ENCODE measurements at regions not wholly inside any gene's neighbourhood (a gene's known extent, or its start where the extent isn't known, plus 50 kb on each side); places are given as distances from the start of the nearest gene placed in this dataset.

GRCh38 chr18:61727241-61728193 lies 165.3 kb downstream of the RNF152 start:
- no peak for DNase-seq (ENCODE audit: low read depth, low spot score)

DNA sequence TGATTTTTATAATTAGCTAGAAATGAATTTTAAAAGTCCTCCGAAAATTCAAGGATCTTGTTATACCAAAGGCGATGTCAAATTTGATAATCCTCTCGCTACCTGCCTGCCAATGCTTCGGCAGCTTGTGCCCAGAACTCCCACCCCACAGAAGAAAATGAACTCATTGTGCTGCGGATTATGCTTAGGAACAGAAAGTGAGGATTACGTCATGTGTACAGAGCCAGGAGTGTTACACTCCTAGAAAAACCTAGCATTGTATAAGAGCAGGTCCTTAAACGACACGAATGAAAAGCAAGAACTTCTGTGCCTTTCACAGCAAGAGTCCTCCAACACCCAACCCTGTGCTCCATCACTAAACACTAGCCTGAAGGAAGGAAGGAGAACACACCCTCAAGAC lies 168.3 kb downstream of the RNF152 start:
- DNase-seq (ENCODE audit: low read depth, low spot score) = no peak

DNA sequence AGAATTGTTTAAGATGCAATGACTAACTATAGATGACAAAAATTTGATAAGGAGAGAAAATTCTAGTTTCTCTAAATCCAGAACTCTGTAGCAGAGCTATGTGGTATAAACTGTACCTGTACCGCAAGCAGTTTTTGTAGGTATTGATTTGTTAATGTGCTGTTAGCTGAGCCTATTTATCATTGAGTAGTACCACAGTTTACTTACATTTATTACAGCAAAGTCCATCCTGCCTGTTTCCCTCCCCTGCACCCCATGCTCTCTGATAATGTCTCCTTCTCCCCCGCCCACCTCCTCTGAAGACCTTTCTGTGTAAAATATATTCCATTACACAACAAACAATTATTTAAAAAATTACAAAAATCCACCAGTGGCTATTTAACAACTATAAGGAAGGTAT lies 170.6 kb downstream of the RNF152 start:
- no peak for DNase-seq (ENCODE audit: low read depth, low spot score)

DNA sequence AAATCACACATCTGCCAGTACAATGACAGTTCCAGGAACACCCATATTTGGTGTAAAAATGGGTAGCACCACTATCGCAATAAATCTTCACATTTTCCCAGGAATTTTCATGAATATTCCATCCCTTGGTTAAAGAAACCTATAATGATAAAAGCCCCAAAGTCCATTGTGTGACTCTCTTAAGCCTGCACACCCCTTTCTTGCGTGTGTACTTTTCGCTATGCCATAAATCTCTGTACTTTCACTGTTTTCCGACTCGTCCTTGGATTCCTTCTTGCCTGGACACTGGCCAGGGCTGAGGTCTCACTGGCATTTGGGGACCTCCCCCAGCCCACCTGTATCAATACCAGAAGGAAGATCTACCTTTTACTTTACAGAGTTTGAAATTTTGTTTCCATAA lies 172.3 kb downstream of the RNF152 start:
- no peak for DNase-seq (ENCODE audit: low read depth, low spot score)

DNA sequence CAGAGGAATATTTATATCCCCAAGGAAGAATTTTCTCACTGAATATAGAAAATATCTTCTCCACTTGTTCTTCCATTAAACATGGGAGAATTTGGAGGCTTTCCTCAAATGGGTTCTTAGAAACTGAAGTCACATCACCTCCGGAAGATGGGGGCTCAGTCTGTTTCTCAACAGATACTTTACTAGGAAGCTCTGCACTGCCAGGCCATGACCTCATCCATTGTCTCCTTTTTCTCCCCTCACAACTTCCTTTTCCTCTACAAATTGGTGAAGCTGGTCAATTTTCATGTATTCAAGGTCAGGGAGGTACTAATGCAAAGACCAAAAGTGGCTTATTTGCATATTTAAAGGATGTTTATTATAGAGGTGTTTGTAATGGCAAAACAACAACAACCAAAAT lies 173.1 kb downstream of the RNF152 start:
- no peak for DNase-seq (ENCODE audit: low read depth, low spot score)

GRCh38 chr18:61718944-61719343 lies 173.9 kb downstream of the RNF152 start:
- no peak for DNase-seq (ENCODE audit: low read depth, low spot score)

DNA sequence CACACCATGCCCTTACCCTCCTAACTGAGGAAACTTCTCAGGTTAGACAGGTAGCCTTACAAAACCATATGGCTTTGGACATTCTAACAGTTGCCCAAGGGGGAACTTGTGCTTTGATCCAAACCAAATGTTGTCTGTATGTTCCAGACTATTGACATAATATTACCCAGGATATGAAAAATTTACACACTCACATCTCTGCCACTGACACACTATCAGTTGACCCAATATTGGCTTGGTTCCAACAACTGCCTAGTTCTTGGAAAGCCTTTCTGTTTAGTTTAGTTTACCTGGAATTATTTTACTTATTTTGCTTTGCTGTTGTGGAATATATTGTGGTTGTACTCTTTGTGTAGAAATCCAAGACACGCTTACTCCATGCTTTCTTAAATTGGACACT lies 178.4 kb downstream of the RNF152 start:
- DNase-seq (ENCODE audit: low read depth, low spot score) = no peak

GRCh38 chr18:61713502-61713901 lies 179.3 kb downstream of the RNF152 start:
- DNase-seq (ENCODE audit: low read depth, low spot score) = no peak

DNA sequence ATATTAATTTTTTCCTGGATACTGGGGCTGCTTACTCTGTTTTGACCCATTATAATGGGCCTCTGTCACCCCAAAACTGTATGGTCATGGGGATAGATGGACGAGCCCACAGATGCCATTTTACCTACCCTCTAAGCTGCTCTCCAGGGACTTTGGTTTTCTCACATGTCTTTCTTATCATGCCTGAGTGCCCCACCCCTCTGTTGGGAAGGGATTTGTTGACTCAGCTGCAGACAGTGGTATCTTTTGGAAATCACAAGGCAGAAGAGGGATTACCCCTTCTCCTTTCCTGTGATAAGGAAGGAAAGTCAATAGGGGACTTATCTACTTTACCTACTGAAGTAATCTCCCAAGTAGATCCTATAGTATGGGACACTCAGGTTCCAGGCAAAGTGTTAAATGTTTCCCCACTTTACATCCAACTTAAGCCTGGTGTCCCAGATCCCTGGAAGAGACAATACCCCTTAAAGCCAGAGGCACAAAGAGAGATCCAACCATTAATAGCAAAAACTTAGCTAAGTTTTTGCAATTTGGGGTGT lies 182.7 kb downstream of the RNF152 start:
- DNase-seq (ENCODE audit: low read depth, low spot score) = no peak

GRCh38 chr18:61706276-61706915 lies 186.4 kb downstream of the RNF152 start:
- DNase-seq (ENCODE audit: low read depth, low spot score) = no peak

DNA sequence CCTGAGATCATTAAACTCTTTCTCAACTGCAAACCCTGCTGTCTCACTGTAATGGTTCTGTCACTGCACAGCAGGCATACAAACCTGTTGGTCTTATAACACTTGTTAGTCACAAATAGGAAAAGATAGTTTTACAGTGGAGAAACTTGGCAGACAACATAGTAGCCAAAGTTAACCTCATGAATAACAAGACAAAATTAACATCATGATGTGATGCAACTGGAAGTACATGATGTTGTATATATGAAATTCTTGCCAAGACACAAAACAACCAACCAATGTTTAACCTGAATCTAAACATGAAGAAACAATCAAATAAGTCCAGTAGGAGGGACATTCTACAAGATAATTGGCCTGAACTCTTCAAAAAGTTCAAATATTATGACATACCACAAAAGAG lies 189.3 kb downstream of the RNF152 start:
- DNase-seq (ENCODE audit: low read depth, low spot score) = no peak

DNA sequence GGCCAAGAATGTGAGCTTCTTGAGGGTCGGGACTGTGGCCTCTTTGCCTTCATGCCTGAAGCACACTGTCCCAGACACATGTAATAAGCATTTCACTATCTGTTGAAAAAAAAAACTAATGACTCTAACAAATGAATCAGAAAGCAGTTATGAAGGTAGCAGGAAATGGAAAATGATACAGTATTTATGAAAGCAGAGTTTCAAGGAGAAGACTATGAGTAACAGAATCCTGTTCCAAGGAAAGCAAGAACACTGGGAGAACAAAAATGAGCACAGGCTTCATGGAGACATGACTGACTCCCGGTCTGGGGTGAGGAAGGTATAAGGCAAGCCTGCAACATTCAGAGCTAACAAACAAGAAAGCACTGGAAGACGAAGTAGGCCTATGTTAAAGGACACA lies 190.8 kb downstream of the RNF152 start:
- no peak for DNase-seq (ENCODE audit: low read depth, low spot score)

DNA sequence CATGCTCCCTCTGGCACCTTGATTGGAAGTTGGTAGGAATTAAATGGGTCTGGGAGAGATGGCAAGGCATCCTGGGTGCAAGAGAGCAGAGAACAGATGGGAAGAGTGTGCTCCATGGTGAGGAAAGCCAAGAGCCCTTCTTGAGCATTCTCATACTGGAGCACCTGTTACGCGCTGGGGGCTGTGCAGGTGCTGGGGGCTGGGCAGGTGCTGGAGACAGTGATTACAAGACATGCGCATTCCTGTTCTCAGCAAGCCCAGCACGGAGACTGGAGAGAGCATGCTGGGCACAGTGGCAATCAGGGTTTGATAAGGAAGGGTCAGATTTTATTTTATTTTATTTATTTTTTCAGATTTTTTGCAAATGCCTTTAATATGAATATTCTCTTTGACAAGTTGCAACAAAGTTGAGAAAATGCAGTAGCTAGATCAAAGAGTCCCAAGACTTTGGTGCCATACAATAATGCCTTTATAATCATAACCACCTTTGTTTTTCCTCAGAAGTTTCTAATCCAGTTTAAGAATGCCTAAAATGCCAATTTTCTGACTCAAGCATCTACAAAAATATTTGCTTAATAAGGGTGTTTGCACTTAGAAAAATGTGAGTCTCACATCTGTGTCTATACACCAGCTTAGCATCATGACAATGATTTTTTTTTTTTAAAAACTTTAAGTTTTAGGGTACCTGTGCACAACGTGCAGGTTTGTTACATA lies 193.3 kb downstream of the RNF152 start:
- no peak for DNase-seq (ENCODE audit: low read depth, low spot score)

- DNase-seq (ENCODE audit: low read depth, low spot score) = no peak
These were observed 195.4 kb downstream of the RNF152 start for GRCh38 chr18:61697306-61697909.

DNA sequence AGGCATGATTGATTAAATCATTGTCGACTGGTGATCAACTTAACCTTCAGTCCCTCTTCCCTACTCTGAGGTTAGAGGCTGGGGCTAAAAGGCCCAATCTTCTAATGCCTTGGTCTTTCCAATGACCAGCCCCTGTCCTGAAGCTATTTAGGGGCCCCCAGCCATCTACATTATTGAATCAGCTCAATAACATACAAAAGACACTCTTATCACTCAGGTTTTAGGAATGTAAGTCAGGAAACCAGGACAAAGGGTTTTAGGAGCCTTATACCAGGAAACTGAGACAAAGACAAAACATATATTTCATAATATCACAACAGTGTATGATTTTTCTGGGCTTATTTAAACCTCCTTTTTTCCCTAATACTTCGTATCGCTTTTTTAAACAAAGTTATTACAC lies 198.6 kb downstream of the RNF152 start:
- no peak for DNase-seq (ENCODE audit: low read depth, low spot score)

DNA sequence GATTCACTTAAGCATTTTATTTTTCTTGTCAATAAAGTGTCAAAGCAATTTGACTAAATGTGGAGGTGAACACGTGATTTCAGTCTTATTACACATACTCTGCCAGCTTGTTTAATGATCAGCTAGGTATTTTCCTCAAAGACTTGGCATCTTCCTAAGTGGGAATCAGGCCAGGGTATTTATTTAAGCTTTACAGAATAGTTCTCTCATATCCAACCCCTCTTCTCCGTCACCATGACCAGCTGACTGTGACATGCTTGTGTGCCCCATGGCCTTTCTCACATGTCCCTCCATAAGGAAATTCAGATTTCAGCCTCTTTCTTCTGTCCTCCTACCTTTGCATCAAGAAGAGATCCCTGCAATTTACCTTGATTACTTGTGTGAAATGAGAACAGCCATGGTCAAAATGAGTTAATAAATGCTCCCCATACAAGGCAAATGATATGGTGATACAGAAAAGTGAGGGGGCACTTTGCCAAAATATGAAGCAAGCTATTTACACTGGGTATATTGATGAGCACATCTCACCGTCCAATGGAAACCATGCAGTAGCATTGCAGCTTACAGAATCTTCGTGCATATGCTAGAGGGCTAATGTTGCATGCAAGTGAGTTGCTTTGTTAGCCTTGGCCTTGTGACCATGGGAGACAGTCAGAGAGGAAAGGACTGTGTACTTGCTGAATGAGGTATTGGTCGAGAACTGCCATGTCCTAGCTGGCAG lies 202.2 kb downstream of the RNF152 start:
- no peak for DNase-seq (ENCODE audit: low read depth, low spot score)

DNA sequence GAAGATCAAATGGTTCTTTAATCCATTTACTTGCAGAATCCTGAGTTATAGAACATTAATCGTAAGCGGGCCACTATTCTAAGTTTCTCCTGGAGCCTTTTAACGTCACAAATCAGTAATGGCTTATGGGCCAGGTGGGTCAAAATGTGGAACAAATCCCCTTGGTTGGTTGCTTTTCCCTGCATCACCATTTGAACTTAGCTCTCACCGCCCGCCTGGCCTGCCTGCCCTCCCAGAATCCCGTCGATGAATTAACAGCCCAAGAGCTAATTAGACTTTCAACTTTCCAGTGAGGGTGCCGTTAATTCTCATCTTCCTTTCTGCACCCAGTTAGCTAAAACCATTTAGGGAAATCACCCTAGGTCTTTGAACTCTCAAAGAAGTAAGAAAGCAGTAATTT lies 205.5 kb downstream of the RNF152 start:
- no peak for DNase-seq (ENCODE audit: low read depth, low spot score)

DNA sequence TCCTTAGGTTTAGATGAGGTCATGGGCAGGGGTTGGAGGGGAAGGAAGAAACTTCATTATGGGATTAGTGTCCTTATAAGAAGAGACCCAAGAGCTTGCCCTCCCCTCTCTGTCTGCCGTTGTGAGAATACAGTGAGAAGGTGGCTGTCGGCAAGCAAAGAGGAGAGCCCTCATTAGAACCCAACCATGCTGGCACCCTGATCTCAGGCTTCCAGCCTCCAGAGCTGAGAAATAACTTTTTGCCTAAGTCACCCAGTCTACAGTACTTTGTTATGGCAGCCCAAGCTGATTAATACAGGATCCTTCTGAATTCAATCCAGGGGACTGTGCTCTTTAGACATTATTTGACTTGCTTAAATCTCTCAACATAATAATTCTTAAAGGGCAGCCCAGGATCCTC lies 209.0 kb downstream of the RNF152 start:
- no peak for DNase-seq (ENCODE audit: low read depth, low spot score)

- DNase-seq (ENCODE audit: low read depth, low spot score) = no peak
These were observed 211.7 kb downstream of the RNF152 start for GRCh38 chr18:61681065-61681464.

DNA sequence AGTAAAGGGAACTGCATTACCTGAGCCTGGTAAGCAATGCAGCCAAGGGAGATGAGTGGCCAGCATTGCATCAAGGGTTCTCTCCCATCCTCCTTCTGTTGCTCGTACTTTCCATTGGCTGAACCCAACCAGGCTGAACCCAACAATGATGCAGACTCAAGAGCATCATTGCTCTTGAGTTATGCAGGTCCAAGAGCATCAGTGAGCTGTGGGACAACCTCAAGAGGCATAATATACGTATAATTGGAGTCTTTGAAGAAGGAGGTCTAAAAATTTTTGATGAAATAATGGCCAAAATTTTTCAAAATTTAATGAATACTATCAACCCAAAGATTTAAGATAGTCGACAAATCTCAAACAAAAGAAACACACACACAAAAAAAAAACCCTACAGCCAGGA lies 213.0 kb downstream of the RNF152 start:
- DNase-seq (ENCODE audit: low read depth, low spot score) = peak; percentile 13

DNA sequence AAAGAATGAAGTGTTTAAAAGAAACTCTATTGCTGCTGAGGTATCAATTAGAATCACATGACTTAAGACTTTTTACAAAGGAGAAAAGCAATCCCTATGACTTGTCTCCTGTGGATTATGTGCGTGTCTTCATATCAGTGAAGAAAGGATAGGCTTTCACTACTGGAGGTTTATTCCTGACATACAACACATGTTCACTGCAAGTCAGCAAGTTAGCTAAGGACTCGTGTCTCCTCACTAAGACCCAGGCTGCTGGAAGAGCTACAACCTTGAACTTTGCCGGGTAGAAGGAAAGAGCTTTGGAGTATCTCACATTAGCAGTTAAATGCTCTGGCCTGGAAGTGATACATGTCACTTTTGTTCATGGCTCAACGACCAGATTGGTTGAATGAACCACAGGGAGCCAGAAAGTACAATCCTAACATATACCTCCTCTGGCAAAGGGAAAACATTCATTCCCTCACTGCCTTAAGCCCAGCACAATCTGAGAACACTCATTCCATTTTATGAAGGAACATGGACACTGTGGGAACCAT lies 215.3 kb downstream of the RNF152 start:
- no peak for DNase-seq (ENCODE audit: low read depth, low spot score)
